IMR-90 (cell line): ENCODE measurements at regions not wholly inside any gene's neighbourhood (a gene's known extent, or its start where the extent isn't known, plus 50 kb on each side); places are given as distances from the start of the nearest gene placed in this dataset.

Experiments
- CEBPB ChIP-seq: IDR thresholded peaks from 2 replicates; pipeline ENCODE4 v1.6.1; 2012; ENCODE audit warnings: low read depth, low read length, improper control_type of control experiment
- FOS ChIP-seq: fragments of 150-350 bp; IDR thresholded peaks from 2 replicates; pipeline ENCODE4 v1.6.1; 2016; ENCODE audit warnings: low read depth, low read length
- MXI1 ChIP-seq: IDR thresholded peaks from 2 replicates; pipeline ENCODE4 v1.6.1; 2012; ENCODE audit warnings: low read depth, mild to moderate bottlenecking, low read length, moderate library complexity, borderline replicate concordance
- POLR2A ChIP-seq: IDR thresholded peaks from 2 replicates; pipeline ENCODE4 v1.6.1; 2012; ENCODE audit warnings: mild to moderate bottlenecking, low read depth, low read length
- RAD21 ChIP-seq: IDR thresholded peaks from 2 replicates; pipeline ENCODE4 v1.6.1; 2012; ENCODE audit warnings: low read length, improper control_type of control experiment
- RCOR1 ChIP-seq: IDR thresholded peaks from 2 replicates; pipeline ENCODE4 v1.6.1; 2012; ENCODE audit warnings: mild to moderate bottlenecking, low read length, improper control_type of control experiment; ENCODE audit not compliant: insufficient replicate concordance
- SMC3 ChIP-seq: fragments of 150-350 bp; IDR thresholded peaks from 2 replicates; pipeline ENCODE4 v1.6.1; 2016; ENCODE audit warnings: low read depth, mild to moderate bottlenecking, antibody characterized with exemption, low read length, moderate library complexity
- TF ChIP-seq, protein P1 (sequence below): conservative IDR thresholded peaks from 2 replicates; pipeline ENCODE4 v1.5.1; 2012; ENCODE audit warnings: mild to moderate bottlenecking, low read depth, low read length, improper control_type of control experiment
- TF ChIP-seq, protein P2 (sequence below): fragments of 150-350 bp; IDR thresholded peaks from 2 replicates; pipeline ENCODE4 v1.6.1; 2016; ENCODE audit warnings: low read depth, mild to moderate bottlenecking, low read length, moderate library complexity, borderline replicate concordance

DNA sequence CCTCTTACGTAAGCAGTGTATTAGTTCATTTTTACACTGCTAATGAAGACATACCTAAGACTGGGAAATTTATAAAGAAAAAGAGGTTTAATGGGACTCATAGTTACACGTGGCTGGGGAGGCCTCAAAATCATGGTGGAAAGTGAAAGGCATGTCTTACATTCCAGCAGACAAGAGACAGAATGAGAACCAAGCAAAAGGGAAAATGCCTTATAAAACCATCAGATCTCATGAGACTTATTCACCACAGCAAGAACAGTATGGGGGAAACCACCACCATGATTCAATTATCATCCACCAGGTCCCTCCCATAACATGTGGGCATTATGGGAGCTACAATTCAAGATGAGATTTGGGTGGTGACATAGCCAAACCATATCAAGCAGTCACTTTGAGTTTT, 126.3 kb upstream of the CXCL12 start:
- TF ChIP-seq RCOR1 (no peak), RAD21 (no peak), POLR2A (no peak), CEBPB (no peak), FOS (no peak), MXI1 (no peak), SMC3 (no peak)
- TF ChIP-seq, protein P1, sequence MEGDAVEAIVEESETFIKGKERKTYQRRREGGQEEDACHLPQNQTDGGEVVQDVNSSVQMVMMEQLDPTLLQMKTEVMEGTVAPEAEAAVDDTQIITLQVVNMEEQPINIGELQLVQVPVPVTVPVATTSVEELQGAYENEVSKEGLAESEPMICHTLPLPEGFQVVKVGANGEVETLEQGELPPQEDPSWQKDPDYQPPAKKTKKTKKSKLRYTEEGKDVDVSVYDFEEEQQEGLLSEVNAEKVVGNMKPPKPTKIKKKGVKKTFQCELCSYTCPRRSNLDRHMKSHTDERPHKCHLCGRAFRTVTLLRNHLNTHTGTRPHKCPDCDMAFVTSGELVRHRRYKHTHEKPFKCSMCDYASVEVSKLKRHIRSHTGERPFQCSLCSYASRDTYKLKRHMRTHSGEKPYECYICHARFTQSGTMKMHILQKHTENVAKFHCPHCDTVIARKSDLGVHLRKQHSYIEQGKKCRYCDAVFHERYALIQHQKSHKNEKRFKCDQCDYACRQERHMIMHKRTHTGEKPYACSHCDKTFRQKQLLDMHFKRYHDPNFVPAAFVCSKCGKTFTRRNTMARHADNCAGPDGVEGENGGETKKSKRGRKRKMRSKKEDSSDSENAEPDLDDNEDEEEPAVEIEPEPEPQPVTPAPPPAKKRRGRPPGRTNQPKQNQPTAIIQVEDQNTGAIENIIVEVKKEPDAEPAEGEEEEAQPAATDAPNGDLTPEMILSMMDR: no peak
- TF ChIP-seq, protein P2, sequence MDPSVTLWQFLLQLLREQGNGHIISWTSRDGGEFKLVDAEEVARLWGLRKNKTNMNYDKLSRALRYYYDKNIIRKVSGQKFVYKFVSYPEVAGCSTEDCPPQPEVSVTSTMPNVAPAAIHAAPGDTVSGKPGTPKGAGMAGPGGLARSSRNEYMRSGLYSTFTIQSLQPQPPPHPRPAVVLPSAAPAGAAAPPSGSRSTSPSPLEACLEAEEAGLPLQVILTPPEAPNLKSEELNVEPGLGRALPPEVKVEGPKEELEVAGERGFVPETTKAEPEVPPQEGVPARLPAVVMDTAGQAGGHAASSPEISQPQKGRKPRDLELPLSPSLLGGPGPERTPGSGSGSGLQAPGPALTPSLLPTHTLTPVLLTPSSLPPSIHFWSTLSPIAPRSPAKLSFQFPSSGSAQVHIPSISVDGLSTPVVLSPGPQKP: no peak
